Spleen (tissue), 11 donors: ENCODE measurements at regions not wholly inside any gene's neighbourhood (a gene's known extent, or its start where the extent isn't known, plus 50 kb on each side); places are given as distances from the start of the nearest gene placed in this dataset.

Experiments used
- DNase-seq: peaks from one replicate; pipeline ENCODE4 v3.0.0-alpha.2; 2020
- H3K27ac ChIP-seq, 8 donors: fragments of 200-600 bp; sonication (generic) in 7 of 8; 1 replicate in 4 of 8; 2 replicates in 4 of 8; pipeline versions ENCODE4 v1.5.0 to v1.8.0; 2016 to 2021; ENCODE audit warnings: inconsistent platforms in 4 of 8, mild to moderate bottlenecking in 4 of 8, moderate library complexity in 1 of 8
- H3K27me3 ChIP-seq, 7 donors: fragments of 200-600 bp; sonication (generic) in 6 of 7; replicated peaks in 1 of 7; 1 replicate in 4 of 7; 2 replicates in 3 of 7; pipeline versions ENCODE4 v1.5.0 to v1.8.0; 2016 to 2021; ENCODE audit warnings: inconsistent platforms in 3 of 7, mild to moderate bottlenecking in 1 of 7
- H3K36me3 ChIP-seq, 6 donors: fragments of 200-600 bp; sonication (generic) in 5 of 6; 1 replicate in 4 of 6; 2 replicates in 2 of 6; pipeline versions ENCODE4 v1.5.0 to v1.8.0; 2016 to 2021; ENCODE audit warnings: inconsistent platforms in 2 of 6
- H3K4me1 ChIP-seq, 6 donors: fragments of 200-600 bp; sonication (generic) in 5 of 6; 1 replicate in 3 of 6; 2 replicates in 3 of 6; pipeline versions ENCODE4 v1.5.0 to v1.8.0; 2016 to 2021; ENCODE audit warnings: inconsistent platforms in 3 of 6
- H3K4me3 ChIP-seq, 8 donors: fragments of 200-600 bp; sonication (generic) in 7 of 8; 1 replicate in 4 of 8; 2 replicates in 4 of 8; pipeline versions ENCODE4 v1.5.0 to v1.8.0; 2016 to 2021; ENCODE audit warnings: inconsistent platforms in 4 of 8, mild to moderate bottlenecking in 4 of 8, moderate library complexity in 2 of 8
- H3K9me3 ChIP-seq, 8 donors: fragments of 200-600 bp; sonication (generic) in 7 of 8; 1 replicate in 4 of 8; 2 replicates in 4 of 8; pipeline versions ENCODE4 v1.5.0 to v1.8.0; 2016 to 2021; ENCODE audit warnings: inconsistent platforms in 4 of 8
- CTCF ChIP-seq, 11 experiments: fragments of 200-600 bp in 7 of 11; fragments of 450-650 bp in 4 of 11; sonication (generic) in 4 of 11; IDR thresholded peaks in 8 of 11; conservative IDR thresholded peaks in 3 of 11; 1 replicate in 7 of 11; 2 replicates in 4 of 11; pipeline versions ENCODE4 v1.4.0 to v1.8.0; 2016 to 2021; ENCODE audit warnings: antibody characterized with exemption in 11 of 11, inconsistent platforms in 4 of 11, mild to moderate bottlenecking in 1 of 11
- POLR2A ChIP-seq, 3 donors: fragments of 450-650 bp; IDR thresholded peaks; one replicate each; pipeline ENCODE4 v1.5.1; 2017; ENCODE audit warnings: antibody characterized with exemption in 3 of 3, mild to moderate bottlenecking in 1 of 3
- POLR2AphosphoS5 ChIP-seq, 3 donors: sonication (generic); formaldehyde crosslinking; IDR thresholded peaks; one replicate each; pipeline ENCODE4 v1.5.1; 2017; ENCODE audit warnings: antibody characterized with exemption in 3 of 3
- WGBS, 5 donors: extraction: QIAGEN DNeasy Blood & Tissue Kit in 3 of 5; methylation state at CpG; one replicate each; pipeline versions ENCODE4 v1.1.5 to v1.1.7; 2013 to 2018; 5-methylcytosine and 5-hydroxymethylcytosine counted together
- intact Hi-C: fragments of 100-400 bp; cut with DNase I; formaldehyde crosslinking; loops from one replicate; pipeline ENCODE4 v1.15.0; 2023; ENCODE audit warnings: low total_unique reads
- donor health status: healthy with polysubstance abuse.
- donor health status: DM: no; HTN: no; CAD: no; lungs with moderate emphysema.
- donor health status: DM: no; HTN: no; CAD: no.
- donor health status: Bipolar disorder and iron deficiency.
- donor health status: healthy.
- donor health status: DM: no; HTN: no; CAD: no.
- donor health status: DM: yes; HTN: yes; CAD: no.

DNA sequence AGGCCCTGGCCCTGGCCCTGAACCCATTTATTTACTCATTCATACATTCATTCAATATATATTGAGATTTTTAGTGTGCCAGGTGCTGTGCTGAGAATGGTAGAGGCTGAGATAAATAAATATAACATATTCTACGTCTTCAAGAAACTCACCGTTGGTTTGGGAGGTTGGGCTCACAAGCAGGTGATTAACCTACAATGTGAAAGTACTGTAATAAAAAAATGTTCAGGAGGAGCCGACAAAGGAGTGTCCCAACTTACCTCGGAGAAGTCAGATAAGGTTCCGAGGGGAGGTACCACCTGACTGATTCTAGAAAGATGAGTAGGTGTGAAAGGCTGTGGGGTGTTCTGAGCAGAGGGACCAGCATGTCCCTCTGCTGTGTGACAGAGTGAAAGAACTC lies 479.6 kb upstream of the KLF4 start:
- Histone ChIP-seq H3K4me3 (no peak overlapping the region), H3K4me1 (peaks cover 0 to 15% (median 0%) of the 10 kb centered on the region in 6 donors), H3K36me3 (no peaks in the 10 kb centered on the region), H3K9me3 (no peaks in the 10 kb centered on the region), H3K27me3 (no peaks in the 10 kb centered on the region), H3K27ac (no peak overlapping the region)
- 83 to 98% (median 95%) methylated on average over 5 of the region's 5 CpGs for WGBS, 5 donors
- intact Hi-C loops: no loop called here
- DNase-seq: no peak
- TF ChIP-seq CTCF (IDR thresholded peaks at IDR 0.05 in 8 of 11, conservative IDR thresholded peaks at IDR 0.05 in 3 of 11) (no peak), POLR2AphosphoS5 (IDR thresholded peaks at IDR 0.05) (no peak), POLR2A (IDR thresholded peaks at IDR 0.05) (no peak)

DNA sequence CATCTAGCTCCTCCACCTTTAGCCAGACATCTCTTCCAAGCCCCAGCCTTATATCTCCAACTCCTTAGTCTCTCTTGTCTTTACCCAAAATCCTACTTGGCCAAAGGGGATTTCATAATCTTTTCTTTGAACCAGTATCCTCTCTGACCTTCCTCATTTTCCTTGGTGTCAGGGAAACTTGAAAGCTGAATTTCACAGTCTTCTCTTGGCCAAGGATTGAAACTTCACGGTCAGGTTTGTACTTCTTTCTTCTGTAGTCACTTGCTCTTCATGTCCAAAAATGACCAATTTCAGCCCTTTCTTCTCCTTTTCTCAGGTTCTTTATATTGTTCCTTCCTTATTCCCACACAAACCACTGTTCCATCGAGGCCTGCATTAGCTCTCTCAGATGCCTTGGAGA lies 473.7 kb upstream of the KLF4 start:
- Histone ChIP-seq H3K4me1 (peaks cover 0 to 6% (median 0%) of the 10 kb centered on the region in 6 donors), H3K4me3 (no peak overlapping the region), H3K27ac (no peak overlapping the region), H3K27me3 (no peaks in the 10 kb centered on the region), H3K36me3 (no peaks in the 10 kb centered on the region), H3K9me3 (no peaks in the 10 kb centered on the region)
- WGBS, 5 donors: 38 to 78% (median 67%) methylated on average over 2 of the region's 2 CpGs
- no peak for TF ChIP-seq POLR2A (IDR thresholded peaks at IDR 0.05)
- no peak for TF ChIP-seq CTCF (IDR thresholded peaks at IDR 0.05 in 8 of 11, conservative IDR thresholded peaks at IDR 0.05 in 3 of 11)
- TF ChIP-seq POLR2AphosphoS5 (IDR thresholded peaks at IDR 0.05): no peak
- DNase-seq: no peak
- intact Hi-C loops: no loop called here

DNA sequence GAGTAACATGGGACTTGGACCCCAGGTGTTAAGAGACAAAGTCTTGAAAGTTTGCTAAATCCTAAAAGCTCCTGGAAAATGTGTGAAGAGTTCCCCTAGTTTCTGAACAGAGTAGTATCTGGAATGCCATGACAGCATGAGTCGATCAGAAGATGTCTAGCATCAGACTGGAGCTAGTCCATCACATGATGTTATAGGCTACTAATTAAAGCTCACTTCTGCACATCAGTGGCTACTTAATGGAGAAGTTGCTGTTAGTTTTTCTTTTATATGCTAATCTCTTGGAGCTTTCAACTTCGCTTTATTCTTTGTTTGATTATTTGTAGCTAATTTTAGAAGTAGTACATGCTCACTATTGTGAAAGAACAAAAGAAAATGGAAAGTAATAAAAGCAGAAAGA lies 471.3 kb upstream of the KLF4 start:
- 70 to 86% (median 81%) methylated on average over 2 of the region's 2 CpGs for WGBS, 5 donors

GRCh38 chr9:107954312-107954711 lies 464.7 kb upstream of the KLF4 start:
- intact Hi-C loops: no loop called here
- peak overlapping the region in 1 of 8 donors; percentile 14 for H3K27ac ChIP-seq
- DNase-seq: no peak
- no peaks in the 10 kb centered on the region for H3K36me3 ChIP-seq
- H3K9me3 ChIP-seq: peaks cover 0 to 27% (median 18%) of the 10 kb centered on the region in 8 donors
- no peak overlapping the region for H3K4me3 ChIP-seq
- no peaks in the 10 kb centered on the region for H3K27me3 ChIP-seq
- peaks cover 0 to 7% (median 0%) of the 10 kb centered on the region in 6 donors for H3K4me1 ChIP-seq
- TF ChIP-seq CTCF (IDR thresholded peaks at IDR 0.05 in 8 of 11, conservative IDR thresholded peaks at IDR 0.05 in 3 of 11): no peak
- TF ChIP-seq POLR2AphosphoS5 (IDR thresholded peaks at IDR 0.05): peak in 1 of 3 donors; percentile 9
- no peak for TF ChIP-seq POLR2A (IDR thresholded peaks at IDR 0.05)
- 74 to 90% (median 79%) methylated on average over 6 of the region's 6 CpGs for WGBS, 5 donors

More for the DNA sequence above, 471.3 kb upstream of the KLF4 start:
- no peaks in the 10 kb centered on the region for H3K27me3 ChIP-seq
- intact Hi-C loops: no loop called here
- no peaks in the 10 kb centered on the region for H3K36me3 ChIP-seq
- no peak overlapping the region for H3K4me3 ChIP-seq
- no peak for TF ChIP-seq POLR2A (IDR thresholded peaks at IDR 0.05)
- TF ChIP-seq CTCF (IDR thresholded peaks at IDR 0.05 in 8 of 11, conservative IDR thresholded peaks at IDR 0.05 in 3 of 11): no peak
- TF ChIP-seq POLR2AphosphoS5 (IDR thresholded peaks at IDR 0.05): no peak
- H3K4me1 ChIP-seq: peaks cover 0 to 7% (median 0%) of the 10 kb centered on the region in 6 donors
- H3K9me3 ChIP-seq: no peaks in the 10 kb centered on the region
- H3K27ac ChIP-seq: no peak overlapping the region
- DNase-seq: no peak
